Uterus (tissue), 3 donors: ENCODE measurements at regions not wholly inside any gene's neighbourhood (a gene's known extent, or its start where the extent isn't known, plus 50 kb on each side); places are given as distances from the start of the nearest gene placed in this dataset.

Experiments
- DNase-seq, 2 donors: peaks; one replicate each; pipeline ENCODE4 v3.0.0-alpha.2; 2019 to 2020
- H3K27ac ChIP-seq, 2 donors: fragments of 200-600 bp; sonication (generic); 1 replicate in 1 of 2; 2 replicates in 1 of 2; pipeline ENCODE4 v1.5.1; 2016 to 2018
- H3K27me3 ChIP-seq, 2 donors: fragments of 200-600 bp; sonication (generic); one replicate each; pipeline ENCODE4 v1.5.1; 2018 to 2019; ENCODE audit warnings: control low read depth in 1 of 2
- H3K36me3 ChIP-seq, 2 donors: fragments of 200-600 bp; sonication (generic); one replicate each; pipeline ENCODE4 v1.5.1; 2019; ENCODE audit warnings: control low read depth in 1 of 2
- H3K4me1 ChIP-seq, 2 donors: fragments of 200-600 bp; sonication (generic); one replicate each; pipeline ENCODE4 v1.5.1; 2018 to 2019; ENCODE audit warnings: control low read depth in 1 of 2
- H3K4me3 ChIP-seq, 2 donors: fragments of 200-600 bp; sonication (generic); 1 replicate in 1 of 2; 2 replicates in 1 of 2; pipeline ENCODE4 v1.5.1; 2018 to 2019; ENCODE audit warnings: mild to moderate bottlenecking in 1 of 2
- H3K9me3 ChIP-seq, 2 donors: fragments of 200-600 bp; sonication (generic); one replicate each; pipeline ENCODE4 v1.5.1; 2019; ENCODE audit warnings: control low read depth in 1 of 2
- POLR2A ChIP-seq, 2 donors: fragments of 450-650 bp; IDR thresholded peaks; one replicate each; pipeline ENCODE4 v1.6.1; 2016; ENCODE audit warnings: antibody characterized with exemption in 2 of 2, mild to moderate bottlenecking in 1 of 2, moderate library complexity in 1 of 2
- intact Hi-C: fragments of 100-400 bp; cut with DNase I; formaldehyde crosslinking; loops from one replicate; pipeline ENCODE4 v1.15.1; 2023; ENCODE audit warnings: low total_unique reads
- TF ChIP-seq, protein P1 (sequence below), 4 experiments: fragments of 200-600 bp in 2 of 4; fragments of 450-650 bp in 2 of 4; sonication (generic) in 2 of 4; IDR thresholded peaks; one replicate each; pipeline ENCODE4 v1.5.1; 2016 to 2019; ENCODE audit warnings: antibody characterized with exemption in 4 of 4, mild to moderate bottlenecking in 2 of 4, moderate library complexity in 1 of 4
- donor health status: DM: yes; HTN: yes; CAD: no.

DNA sequence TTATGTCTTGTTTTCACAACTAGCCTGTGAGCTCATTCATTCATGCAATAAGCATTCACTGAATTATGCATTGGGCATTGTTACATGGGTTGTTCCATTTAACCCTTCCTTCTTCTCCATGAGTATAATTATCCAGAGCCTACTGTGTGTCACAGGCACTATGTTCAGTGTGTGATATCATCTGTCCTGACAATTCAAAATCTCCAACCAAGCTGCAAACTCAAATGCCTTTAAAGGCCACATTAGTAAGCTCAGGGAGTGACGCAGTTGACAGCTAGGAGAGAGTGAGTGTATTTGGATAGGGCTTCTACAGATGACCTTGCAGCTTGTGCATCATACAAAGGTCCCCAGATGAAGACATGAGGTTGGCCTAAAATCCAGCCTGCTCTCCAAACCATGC lies 289.5 kb downstream of the OMA1 start:
- no peak overlapping the region for H3K4me3 ChIP-seq
- H3K4me1 ChIP-seq, result no peaks in the 10 kb centered on the region
- TF ChIP-seq, protein P1, sequence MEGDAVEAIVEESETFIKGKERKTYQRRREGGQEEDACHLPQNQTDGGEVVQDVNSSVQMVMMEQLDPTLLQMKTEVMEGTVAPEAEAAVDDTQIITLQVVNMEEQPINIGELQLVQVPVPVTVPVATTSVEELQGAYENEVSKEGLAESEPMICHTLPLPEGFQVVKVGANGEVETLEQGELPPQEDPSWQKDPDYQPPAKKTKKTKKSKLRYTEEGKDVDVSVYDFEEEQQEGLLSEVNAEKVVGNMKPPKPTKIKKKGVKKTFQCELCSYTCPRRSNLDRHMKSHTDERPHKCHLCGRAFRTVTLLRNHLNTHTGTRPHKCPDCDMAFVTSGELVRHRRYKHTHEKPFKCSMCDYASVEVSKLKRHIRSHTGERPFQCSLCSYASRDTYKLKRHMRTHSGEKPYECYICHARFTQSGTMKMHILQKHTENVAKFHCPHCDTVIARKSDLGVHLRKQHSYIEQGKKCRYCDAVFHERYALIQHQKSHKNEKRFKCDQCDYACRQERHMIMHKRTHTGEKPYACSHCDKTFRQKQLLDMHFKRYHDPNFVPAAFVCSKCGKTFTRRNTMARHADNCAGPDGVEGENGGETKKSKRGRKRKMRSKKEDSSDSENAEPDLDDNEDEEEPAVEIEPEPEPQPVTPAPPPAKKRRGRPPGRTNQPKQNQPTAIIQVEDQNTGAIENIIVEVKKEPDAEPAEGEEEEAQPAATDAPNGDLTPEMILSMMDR (IDR thresholded peaks at IDR 0.05), result no peak
- TF ChIP-seq POLR2A (IDR thresholded peaks at IDR 0.05), result no peak
- no peak overlapping the region for H3K27ac ChIP-seq
- H3K9me3 ChIP-seq, result no peaks in the 10 kb centered on the region
- H3K27me3 ChIP-seq, result no peaks in the 10 kb centered on the region
- intact Hi-C loops, result no loop called here
- H3K36me3 ChIP-seq, result no peaks in the 10 kb centered on the region
- DNase-seq, result no peak

GRCh38 chr1:58256546-58256945 lies 290.0 kb downstream of the OMA1 start:
- intact Hi-C loops, result no loop called here
- no peak for DNase-seq

GRCh38 chr1:58256041-58256440 lies 290.5 kb downstream of the OMA1 start:
- no peaks in the 10 kb centered on the region for H3K36me3 ChIP-seq
- TF ChIP-seq, protein P1 (IDR thresholded peaks at IDR 0.05), result no peak
- no peak for TF ChIP-seq POLR2A (IDR thresholded peaks at IDR 0.05)
- no peak for DNase-seq
- H3K27me3 ChIP-seq, result no peaks in the 10 kb centered on the region
- no peak overlapping the region for H3K4me3 ChIP-seq
- intact Hi-C loops, result no loop called here
- H3K27ac ChIP-seq, result no peak overlapping the region
- H3K9me3 ChIP-seq, result no peaks in the 10 kb centered on the region
- no peaks in the 10 kb centered on the region for H3K4me1 ChIP-seq

More at GRCh38 chr1:58256546-58256945, 290.0 kb downstream of the OMA1 start:
- Histone ChIP-seq H3K36me3 (no peaks in the 10 kb centered on the region), H3K27ac (no peak overlapping the region), H3K4me3 (no peak overlapping the region), H3K27me3 (no peaks in the 10 kb centered on the region), H3K9me3 (no peaks in the 10 kb centered on the region), H3K4me1 (no peaks in the 10 kb centered on the region)
- TF ChIP-seq, protein P1 (IDR thresholded peaks at IDR 0.05), result no peak
- TF ChIP-seq POLR2A (IDR thresholded peaks at IDR 0.05), result no peak

DNA sequence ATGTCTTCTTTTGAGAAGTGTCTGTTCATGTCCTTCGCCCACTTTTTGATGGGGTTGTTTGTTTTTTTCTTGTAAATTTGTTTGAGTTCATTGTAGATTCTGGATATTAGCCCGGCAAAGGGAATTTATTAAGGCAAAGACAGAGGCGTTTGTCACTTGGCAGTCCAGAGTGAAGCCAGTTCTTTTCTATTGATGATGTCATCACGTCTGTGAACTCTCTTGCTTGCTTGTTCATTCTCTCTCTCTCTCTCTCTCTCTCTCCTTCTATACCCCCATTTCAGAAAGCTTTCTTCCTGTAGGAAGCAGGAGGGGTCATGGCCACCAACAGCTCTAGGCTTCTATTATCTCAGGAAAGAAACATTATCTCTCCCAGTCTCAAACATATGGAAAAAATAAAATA lies 291.3 kb downstream of the OMA1 start:
- no peak overlapping the region for H3K4me3 ChIP-seq
- DNase-seq, result no peak
- H3K27ac ChIP-seq, result no peak overlapping the region
- TF ChIP-seq, protein P1 (IDR thresholded peaks at IDR 0.05), result no peak
- no peak for TF ChIP-seq POLR2A (IDR thresholded peaks at IDR 0.05)
- no peaks in the 10 kb centered on the region for H3K9me3 ChIP-seq
- H3K4me1 ChIP-seq, result no peaks in the 10 kb centered on the region
- intact Hi-C loops, result no loop called here
- no peaks in the 10 kb centered on the region for H3K27me3 ChIP-seq
- no peaks in the 10 kb centered on the region for H3K36me3 ChIP-seq

GRCh38 chr1:58251430-58252073 lies 295.0 kb downstream of the OMA1 start:
- intact Hi-C loops, result no loop called here
- Histone ChIP-seq H3K27ac (no peak overlapping the region), H3K36me3 (no peaks in the 10 kb centered on the region), H3K4me3 (no peak overlapping the region), H3K9me3 (no peaks in the 10 kb centered on the region), H3K4me1 (peaks cover 0 to 14% of the 10 kb centered on the region in 2 donors), H3K27me3 (no peaks in the 10 kb centered on the region)
- no peak for DNase-seq
- TF ChIP-seq, protein P1 (IDR thresholded peaks at IDR 0.05), result no peak
- no peak for TF ChIP-seq POLR2A (IDR thresholded peaks at IDR 0.05)
